Fibroblast of skin of left biceps (primary cell): ENCODE measurements at regions not wholly inside any gene's neighbourhood (a gene's known extent, or its start where the extent isn't known, plus 50 kb on each side); places are given as distances from the start of the nearest gene placed in this dataset.
"Not testable (repeated sequence)": the region's sequence is repeated elsewhere in the genome, so short reads cannot be mapped to it uniquely, and the experiment has no call there.

Experiments used
- DNase-seq, 2 experiments: peaks; one replicate each; pipeline ENCODE4 v3.0.0-alpha.2; 2013; ENCODE audit warnings: low read depth in 2 of 2

GRCh38 chr9:7479300-7479699, 320.3 kb downstream of the DMAC1 start:
- no peak for DNase-seq

- DNase-seq, result no peak
These were observed 320.9 kb downstream of the DMAC1 start for GRCh38 chr9:7478646-7479045.

- no peak for DNase-seq
These were observed 332.4 kb downstream of the DMAC1 start for GRCh38 chr9:7467186-7467585.

GRCh38 chr9:7461791-7462190, 337.8 kb downstream of the DMAC1 start:
- DNase-seq, result no peak

- DNase-seq, result no peak
These were observed 342.6 kb downstream of the DMAC1 start for GRCh38 chr9:7456793-7457530.

- DNase-seq, result no peak
These were observed 343.2 kb downstream of the DMAC1 start for GRCh38 chr9:7456377-7456776.

GRCh38 chr9:7454624-7455023, 345.0 kb downstream of the DMAC1 start:
- no peak for DNase-seq

GRCh38 chr9:7452378-7452777, 347.2 kb downstream of the DMAC1 start:
- peak; percentile 29 to 32 for DNase-seq

- no peak for DNase-seq
These were observed 348.5 kb downstream of the DMAC1 start for GRCh38 chr9:7451062-7451461.

- no peak for DNase-seq
These were observed 356.0 kb downstream of the DMAC1 start for GRCh38 chr9:7443541-7443940.

- DNase-seq, result peak; percentile 19 to 21
These were observed 360.1 kb downstream of the DMAC1 start for GRCh38 chr9:7439355-7439995.

- no peak for DNase-seq
These were observed 362.8 kb downstream of the DMAC1 start for GRCh38 chr9:7436754-7437153.

- DNase-seq, result no peak
These were observed 365.9 kb downstream of the DMAC1 start for GRCh38 chr9:7433508-7434292.

- DNase-seq, result no peak
These were observed 366.6 kb downstream of the DMAC1 start for GRCh38 chr9:7432989-7433388.

- not testable (repeated sequence) for DNase-seq
These were observed 382.2 kb downstream of the DMAC1 start for GRCh38 chr9:7417397-7417796.

GRCh38 chr9:7415836-7416235, 383.7 kb downstream of the DMAC1 start:
- no peak for DNase-seq

- DNase-seq, result no peak
These were observed 390.7 kb downstream of the DMAC1 start for GRCh38 chr9:7408845-7409244.

- DNase-seq, result no peak
These were observed 392.3 kb downstream of the DMAC1 start for GRCh38 chr9:7407246-7407645.

- no peak for DNase-seq
These were observed 393.5 kb downstream of the DMAC1 start for GRCh38 chr9:7405924-7406604.

GRCh38 chr9:7403839-7404487, 395.6 kb downstream of the DMAC1 start:
- no peak for DNase-seq

GRCh38 chr9:7403028-7403389, 396.6 kb downstream of the DMAC1 start:
- DNase-seq, result no peak
